Testis (tissue), 2 donors: ENCODE measurements at regions not wholly inside any gene's neighbourhood (a gene's known extent, or its start where the extent isn't known, plus 50 kb on each side); places are given as distances from the start of the nearest gene placed in this dataset.

Experiments used
- DNase-seq: peaks from one replicate; pipeline ENCODE4 v3.0.0-alpha.2; 2019
- H3K27ac ChIP-seq, 2 donors: fragments of 200-600 bp; sonication (generic); one replicate each; pipeline ENCODE4 v1.5.1; 2019
- H3K27me3 ChIP-seq: fragments of 200-600 bp; sonication (generic); one replicate; pipeline ENCODE4 v1.5.1; 2019
- H3K36me3 ChIP-seq: fragments of 200-600 bp; sonication (generic); one replicate; pipeline ENCODE4 v1.5.1; 2017; ENCODE audit warnings: low read depth; ENCODE audit errors: missing control alignments
- H3K4me1 ChIP-seq: fragments of 200-600 bp; sonication (generic); one replicate; pipeline ENCODE4 v1.5.1; 2019
- H3K4me3 ChIP-seq, 2 donors: fragments of 200-600 bp; sonication (generic); one replicate each; pipeline ENCODE4 v1.5.1; 2017 to 2019
- H3K9me3 ChIP-seq: fragments of 200-600 bp; sonication (generic); one replicate; pipeline ENCODE4 v1.5.1; 2017
- CTCF ChIP-seq, 3 experiments: fragments of 450-650 bp in 2 of 3; fragments of 200-600 bp in 1 of 3; sonication (generic) in 1 of 3; IDR thresholded peaks; one replicate each; pipeline ENCODE4 v1.5.1; 2016 to 2019; ENCODE audit warnings: antibody characterized with exemption in 3 of 3, mild to moderate bottlenecking in 2 of 3, moderate library complexity in 1 of 3
- POLR2A ChIP-seq: fragments of 450-650 bp; IDR thresholded peaks from one replicate; pipeline ENCODE4 v1.6.1; 2017; ENCODE audit warnings: antibody characterized with exemption, mild to moderate bottlenecking, moderate library complexity
- WGBS, 2 donors: methylation state at CpG; one replicate each; pipeline ENCODE4 v1.1.5; 2018; 5-methylcytosine and 5-hydroxymethylcytosine counted together
- intact Hi-C: fragments of 100-400 bp; cut with DNase I; formaldehyde crosslinking; loops from one replicate; pipeline ENCODE4 v1.15.1; 2023; ENCODE audit warnings: low total_unique reads

- H3K36me3 ChIP-seq, result no peaks in the 10 kb centered on the region
- 44 to 52% methylated on average over 4 of the region's 4 CpGs for WGBS, 2 donors
- no peak for DNase-seq
- TF ChIP-seq POLR2A (no peak), CTCF (IDR thresholded peaks at IDR 0.05) (no peak)
- H3K27ac ChIP-seq, result no peak overlapping the region
- no peaks in the 10 kb centered on the region for H3K9me3 ChIP-seq
- H3K27me3 ChIP-seq, result no peaks in the 10 kb centered on the region
- no peaks in the 10 kb centered on the region for H3K4me1 ChIP-seq
- intact Hi-C loops, result no loop called here
- no peak overlapping the region for H3K4me3 ChIP-seq
These were observed 286.5 kb downstream of the NSUN3 start for GRCh38 chr3:94349310-94349878.

GRCh38 chr3:94356581-94356980 lies 293.7 kb downstream of the NSUN3 start:
- no peak for DNase-seq
- TF ChIP-seq CTCF (IDR thresholded peaks at IDR 0.05) (no peak), POLR2A (no peak)
- Histone ChIP-seq H3K4me3 (no peak overlapping the region), H3K27ac (no peak overlapping the region), H3K4me1 (no peaks in the 10 kb centered on the region), H3K9me3 (no peaks in the 10 kb centered on the region), H3K27me3 (no peaks in the 10 kb centered on the region), H3K36me3 (no peaks in the 10 kb centered on the region)
- intact Hi-C loops, result no loop called here
- WGBS, 2 donors, result 46 to 49% methylated on average over 1 of the region's 1 CpG

- H3K36me3 ChIP-seq, result no peaks in the 10 kb centered on the region
- intact Hi-C loops, result no loop called here
- no peak overlapping the region for H3K27ac ChIP-seq
- 71 to 84% methylated on average over 2 of the region's 2 CpGs for WGBS, 2 donors
- TF ChIP-seq CTCF (IDR thresholded peaks at IDR 0.05) (no peak), POLR2A (no peak)
- no peak for DNase-seq
- no peaks in the 10 kb centered on the region for H3K9me3 ChIP-seq
- no peak overlapping the region for H3K4me3 ChIP-seq
- H3K4me1 ChIP-seq, result no peaks in the 10 kb centered on the region
- H3K27me3 ChIP-seq, result no peaks in the 10 kb centered on the region
These were observed 297.1 kb downstream of the NSUN3 start for GRCh38 chr3:94359996-94360395.

GRCh38 chr3:94360987-94361386 lies 298.1 kb downstream of the NSUN3 start:
- Histone ChIP-seq H3K9me3 (no peaks in the 10 kb centered on the region), H3K4me1 (no peaks in the 10 kb centered on the region), H3K36me3 (no peaks in the 10 kb centered on the region), H3K4me3 (no peak overlapping the region), H3K27me3 (no peaks in the 10 kb centered on the region), H3K27ac (no peak overlapping the region)
- peak; percentile 63 for DNase-seq
- intact Hi-C loops, result no loop called here
- TF ChIP-seq POLR2A (no peak), CTCF (IDR thresholded peaks at IDR 0.05) (no peak)

- TF ChIP-seq POLR2A (no peak), CTCF (IDR thresholded peaks at IDR 0.05) (no peak)
- no peaks in the 10 kb centered on the region for H3K9me3 ChIP-seq
- 58 to 69% methylated on average over 4 of the region's 4 CpGs for WGBS, 2 donors
- no peak overlapping the region for H3K27ac ChIP-seq
- H3K4me1 ChIP-seq, result no peaks in the 10 kb centered on the region
- DNase-seq, result no peak
- no peaks in the 10 kb centered on the region for H3K27me3 ChIP-seq
- intact Hi-C loops, result no loop called here
- no peak overlapping the region for H3K4me3 ChIP-seq
- H3K36me3 ChIP-seq, result no peaks in the 10 kb centered on the region
These were observed 299.5 kb downstream of the NSUN3 start for GRCh38 chr3:94362393-94362792.
